Heart left ventricle (tissue), 13 donors: ENCODE measurements at regions not wholly inside any gene's neighbourhood (a gene's known extent, or its start where the extent isn't known, plus 50 kb on each side); places are given as distances from the start of the nearest gene placed in this dataset.
"Not testable (repeated sequence)": the region's sequence is repeated elsewhere in the genome, so short reads cannot be mapped to it uniquely, and the experiment has no call there.

Experiments
- CTCF ChIP-seq, 12 donors: fragments of 200-600 bp; sonication (generic) in 4 of 12; IDR thresholded peaks; one replicate each; pipeline versions ENCODE4 v1.5.0 to v1.8.0; 2018 to 2022; ENCODE audit warnings: antibody characterized with exemption in 12 of 12, mild to moderate bottlenecking in 5 of 12
- POLR2A ChIP-seq, 2 donors: fragments of 450-650 bp; IDR thresholded peaks; one replicate each; pipeline ENCODE4 v1.6.1; 2017; ENCODE audit warnings: antibody characterized with exemption in 2 of 2, mild to moderate bottlenecking in 2 of 2, moderate library complexity in 2 of 2
- donor health status: ischemic (EF 13 %, LVEDD 7.1; RV severe dilation, severe dysfunction).
- donor health status: DM: no; HTN: yes; CAD: no.
- donor health status: DM: no; HTN: no; CAD: no.
- donor health status: ischemic (EF 25% LVEDD 6.9; RV normal size, moderate dysfunction).
- donor health status: ischemic (EF 25% LVEDD 5.7; RV mildly dilated, moderate dysfunction).
- donor health status: ischemic (EF 35%, LVEDD 5.7; RV mildly dilated, moderate dysfunction).
- donor health status: nonischemic (EF 11% LVEDD 7.7; RV severe dilation, severe dysfunction).
- donor health status: DM: yes; HTN: yes; CAD: no.
- donor health status: PGD.
- donor health status: ischemic (EF 29% LVEDD 5.4; RV normal size, mild dysfunction).
- donor health status: nonischemic (EF 23%, LVEDD 6.1; RV moderate dilation, normal function).

DNA sequence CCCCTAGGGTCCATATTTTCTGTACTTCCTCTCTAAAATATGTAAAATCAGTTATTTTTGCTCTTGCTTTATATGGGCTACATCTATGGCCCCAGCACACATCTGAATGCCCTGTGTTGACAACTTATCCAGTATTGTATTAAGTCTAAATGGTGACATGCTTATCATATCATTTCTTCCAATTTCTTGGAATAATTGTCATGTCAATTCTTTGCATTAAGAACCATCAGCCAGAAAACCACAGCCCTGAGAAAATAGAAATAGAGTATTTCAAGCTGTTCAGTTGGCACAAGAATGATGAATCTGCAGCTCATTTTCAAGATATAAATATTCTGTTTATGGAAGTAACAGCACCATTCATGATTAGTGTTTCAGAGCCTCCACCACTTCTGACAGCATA is 421.8 kb downstream of the RPIA start:
- not testable (repeated sequence) for TF ChIP-seq CTCF, POLR2A (IDR thresholded peaks at IDR 0.05)
